GM23338 (cell line): ENCODE measurements at regions not wholly inside any gene's neighbourhood (a gene's known extent, or its start where the extent isn't known, plus 50 kb on each side); places are given as distances from the start of the nearest gene placed in this dataset.
A peak's percentile ranks its signal among the peaks of the same experiment; 100 is the strongest.

Experiments used
- ATAC-seq: fragments of 200-7000 bp; cut with Tn5 transposase; 3 replicates; pipeline ENCODE4 v1.9.1; 2020
- DNase-seq: peaks from one replicate; pipeline ENCODE4 v3.0.0-alpha.2; 2015; ENCODE audit warnings: low spot score
- H2AFZ ChIP-seq: fragments of 200-600 bp; sonication (generic); 2 replicates; pipeline ENCODE4 v1.8.0; 2016; ENCODE audit warnings: antibody characterized with exemption, mild to moderate bottlenecking, moderate library complexity
- H3F3A ChIP-seq: fragments of 200-600 bp; sonication (generic); replicated peaks from 2 replicates; pipeline ENCODE4 v1.8.0; 2017; ENCODE audit warnings: antibody characterized with exemption, mixed run types, low read depth
- H3K27ac ChIP-seq: fragments of 200-600 bp; sonication (generic); 2 replicates; pipeline ENCODE4 v1.6.1; 2016; ENCODE audit warnings: low read depth
- H3K27me3 ChIP-seq: fragments of 200-600 bp; sonication (generic); 2 replicates; pipeline ENCODE4 v1.8.0; 2016; ENCODE audit warnings: mild to moderate bottlenecking, mixed run types, moderate library complexity; ENCODE audit not compliant: insufficient read depth
- H3K36me3 ChIP-seq: fragments of 200-600 bp; sonication (generic); 2 replicates; pipeline ENCODE4 v1.8.0; 2016; ENCODE audit warnings: mild to moderate bottlenecking; ENCODE audit not compliant: insufficient read depth
- H3K4me1 ChIP-seq: fragments of 200-600 bp; sonication (generic); 2 replicates; pipeline ENCODE4 v1.8.0; 2016; ENCODE audit warnings: mild to moderate bottlenecking, moderate library complexity; ENCODE audit not compliant: insufficient read depth
- H3K4me2 ChIP-seq: fragments of 200-600 bp; sonication (generic); 2 replicates; pipeline ENCODE4 v1.7.1; 2017; ENCODE audit warnings: mixed run types
- H3K4me3 ChIP-seq: fragments of 200-600 bp; sonication (generic); 2 replicates; pipeline ENCODE4 v1.6.1; 2016; ENCODE audit warnings: mixed run types
- H3K79me2 ChIP-seq: fragments of 200-600 bp; sonication (generic); replicated peaks from 2 replicates; pipeline ENCODE4 v1.8.0; 2017; ENCODE audit warnings: mild to moderate bottlenecking; ENCODE audit not compliant: insufficient read depth
- H3K9me2 ChIP-seq: fragments of 200-600 bp; sonication (generic); 2 replicates; pipeline ENCODE4 v1.8.0; 2017; ENCODE audit not compliant: insufficient read depth
- H4K20me1 ChIP-seq: fragments of 200-600 bp; sonication (generic); replicated peaks from 2 replicates; pipeline ENCODE4 v1.8.0; 2017; ENCODE audit warnings: mild to moderate bottlenecking; ENCODE audit not compliant: insufficient read depth
- H3K27ac Mint-ChIP-seq: 2 replicates; pipeline ENCODE4 v1.8.0; 2020; ENCODE audit warnings: inconsistent platforms, mild to moderate bottlenecking, moderate library complexity, mixed read lengths
- H3K27me3 Mint-ChIP-seq: 3 replicates; pipeline ENCODE4 v1.8.0; 2022; ENCODE audit warnings: low read depth, mild to moderate bottlenecking, moderate library complexity, mixed read lengths, inconsistent platforms; ENCODE audit not compliant: insufficient read depth, poor library complexity
- H3K36me3 Mint-ChIP-seq: 3 replicates; pipeline ENCODE4 v1.8.0; 2021; ENCODE audit warnings: low read depth, mild to moderate bottlenecking, inconsistent platforms, moderate library complexity, mixed read lengths
- H3K4me1 Mint-ChIP-seq: 3 replicates; pipeline ENCODE4 v1.8.0; 2020; ENCODE audit warnings: mild to moderate bottlenecking, inconsistent platforms, mixed read lengths
- H3K4me3 Mint-ChIP-seq: 3 replicates; pipeline ENCODE4 v1.8.0; 2021; ENCODE audit warnings: moderate library complexity, mild to moderate bottlenecking, inconsistent platforms, mixed read lengths
- H3K9me3 Mint-ChIP-seq: 3 replicates; pipeline ENCODE4 v1.8.0; 2020; ENCODE audit warnings: moderate library complexity, mild to moderate bottlenecking, inconsistent platforms, mixed read lengths
- CREB1 ChIP-seq: fragments of 250-450 bp; sonication (Bioruptor Pico); IDR thresholded peaks from 2 replicates; pipeline ENCODE4 v1.5.0; 2020; ENCODE audit warnings: low read depth, mild to moderate bottlenecking, moderate library complexity
- CTCF ChIP-seq, 2 experiments: fragments of 200-600 bp in 1 of 2; sonication (generic) in 1 of 2; conservative IDR thresholded peaks; 2 replicates each; pipeline versions ENCODE4 v1.5.1 to v1.6.1; 2016 to 2017; ENCODE audit warnings: antibody characterized with exemption in 2 of 2, low read depth in 2 of 2, mild to moderate bottlenecking in 2 of 2, moderate library complexity in 1 of 2
- EZH2phosphoT487 ChIP-seq: fragments of 200-600 bp; sonication (generic); IDR thresholded peaks from one replicate; pipeline ENCODE4 v1.8.1; 2018; ENCODE audit warnings: antibody characterized with exemption; ENCODE audit not compliant: unreplicated experiment
- JUNB ChIP-seq: IDR thresholded peaks from one replicate; pipeline ENCODE4 v1.6.1; 2016; ENCODE audit warnings: antibody characterized with exemption; ENCODE audit not compliant: unreplicated experiment
- NANOG ChIP-seq: IDR thresholded peaks from 2 replicates; pipeline ENCODE4 v1.6.1; 2016; ENCODE audit warnings: antibody characterized with exemption, borderline replicate concordance
- POLR2AphosphoS5 ChIP-seq: IDR thresholded peaks from 2 replicates; pipeline ENCODE4 v1.6.1; 2016; ENCODE audit warnings: antibody characterized with exemption, low read depth
- STAT1 ChIP-seq: IDR thresholded peaks from one replicate; pipeline ENCODE4 v1.6.1; 2016; ENCODE audit warnings: antibody characterized with exemption; ENCODE audit not compliant: unreplicated experiment
- ZNF331 ChIP-seq: fragments of 250-450 bp; sonication (Bioruptor Pico); IDR thresholded peaks from 2 replicates; pipeline ENCODE4 v1.5.0; 2020; ENCODE audit warnings: low read depth, mild to moderate bottlenecking, moderate library complexity
- ZNF462 ChIP-seq: fragments of 250-450 bp; sonication (Bioruptor Pico); IDR thresholded peaks from 2 replicates; pipeline ENCODE4 v1.5.0; 2020; ENCODE audit warnings: mild to moderate bottlenecking, moderate library complexity

- TF ChIP-seq JUNB (no peak), ZNF331 (CRISPR knock-in tag) (no peak), POLR2AphosphoS5 (no peak), NANOG (no peak), EZH2phosphoT487 (no peak)
Observed at GRCh38 chr19:31450696-31451095, 101.5 kb upstream of the TSHZ3 start (continued).

GRCh38 chr19:31451686-31452330, 102.6 kb upstream of the TSHZ3 start:
- peaks cover 2% of the 10 kb centered on the region; the same call in 1 of the 3 replicates for H3K4me1 Mint-ChIP-seq
- Histone ChIP-seq H3K27me3 (no peaks in the 10 kb centered on the region), H3K9me2 (peaks cover 3% of the 10 kb centered on the region; the same call in 1 of the 2 replicates), H3K4me3 (no peak overlapping the region), H3K79me2 (no peaks in the 10 kb centered on the region), H3K27ac (no peak overlapping the region), H2AFZ (peak overlapping the region; percentile 88), H3K36me3 (no peaks in the 10 kb centered on the region), H3K4me1 (no peaks in the 10 kb centered on the region), H3F3A (no peaks in the 10 kb centered on the region), H4K20me1 (no peaks in the 10 kb centered on the region), H3K4me2 (no peak overlapping the region)
- TF ChIP-seq EZH2phosphoT487 (no peak), CTCF (conservative IDR thresholded peaks at IDR 0.05; ENCODE audit: low read depth in 2 of 2) (no peak), STAT1 (no peak), ZNF462 (CRISPR knock-in tag) (no peak), NANOG (no peak), CREB1 (CRISPR knock-in tag) (no peak)
- no peak overlapping the region for H3K4me3 Mint-ChIP-seq
- no peaks in the 10 kb centered on the region for H3K36me3 Mint-ChIP-seq
- ATAC-seq (no peak), DNase-seq (no peak)
- H3K27ac Mint-ChIP-seq, result no peak overlapping the region
- H3K27me3 Mint-ChIP-seq, result peaks cover 2% of the 10 kb centered on the region
- peaks cover under 1% of the 10 kb centered on the region; the same call in 1 of the 3 replicates for H3K9me3 Mint-ChIP-seq
